Coronary artery (tissue), 2 donors: ENCODE measurements at regions not wholly inside any gene's neighbourhood (a gene's known extent, or its start where the extent isn't known, plus 50 kb on each side); places are given as distances from the start of the nearest gene placed in this dataset.

ENCODE experiments used
- DNase-seq: peaks from one replicate; pipeline ENCODE4 v3.0.0-alpha.2; 2017; ENCODE audit warnings: low spot score
- H3K27ac ChIP-seq, 2 donors: fragments of 200-600 bp; sonication (generic); one replicate each; pipeline ENCODE4 v1.5.1; 2016 to 2019
- H3K4me3 ChIP-seq: fragments of 200-600 bp; sonication (generic); 2 replicates; pipeline ENCODE4 v1.5.1; 2016; ENCODE audit warnings: mild to moderate bottlenecking, moderate library complexity
- CTCF ChIP-seq: fragments of 200-600 bp; sonication (generic); IDR thresholded peaks from one replicate; pipeline ENCODE4 v1.5.1; 2019; ENCODE audit warnings: antibody characterized with exemption

GRCh38 chr10:8638088-8638672 lies 583.7 kb downstream of the GATA3 start:
- no peak for DNase-seq
- no peak for TF ChIP-seq CTCF
- Histone ChIP-seq H3K27ac (no peak overlapping the region), H3K4me3 (no peak overlapping the region)

GRCh38 chr10:8639486-8640185 lies 585.1 kb downstream of the GATA3 start:
- DNase-seq, result no peak
- Histone ChIP-seq H3K4me3 (no peak overlapping the region), H3K27ac (no peak overlapping the region)
- no peak for TF ChIP-seq CTCF

GRCh38 chr10:8640301-8640700 lies 585.8 kb downstream of the GATA3 start:
- no peak for DNase-seq
- no peak for TF ChIP-seq CTCF
- H3K4me3 ChIP-seq, result no peak overlapping the region
- H3K27ac ChIP-seq, result no peak overlapping the region

GRCh38 chr10:8640878-8641277 lies 586.4 kb downstream of the GATA3 start:
- no peak for DNase-seq
- Histone ChIP-seq H3K4me3 (no peak overlapping the region), H3K27ac (no peak overlapping the region)
- TF ChIP-seq CTCF, result no peak

GRCh38 chr10:8656261-8656660 lies 601.8 kb downstream of the GATA3 start:
- H3K27ac ChIP-seq, result no peak overlapping the region
- DNase-seq, result no peak
- TF ChIP-seq CTCF, result no peak

GRCh38 chr10:8659982-8660381 lies 605.5 kb downstream of the GATA3 start:
- H3K4me3 ChIP-seq, result no peak overlapping the region
- no peak for DNase-seq
- TF ChIP-seq CTCF, result no peak
- no peak overlapping the region for H3K27ac ChIP-seq

More at GRCh38 chr10:8656261-8656660, 601.8 kb downstream of the GATA3 start:
- no peak overlapping the region for H3K4me3 ChIP-seq

GRCh38 chr10:8661886-8662285 lies 607.4 kb downstream of the GATA3 start:
- no peak for TF ChIP-seq CTCF
- DNase-seq, result no peak
- Histone ChIP-seq H3K27ac (no peak overlapping the region), H3K4me3 (no peak overlapping the region)
